ENCODE measurements at regions not wholly inside any gene's neighbourhood (a gene's known extent, or its start where the extent isn't known, plus 50 kb on each side); places are given as distances from the start of the nearest gene placed in this dataset.

DNA sequence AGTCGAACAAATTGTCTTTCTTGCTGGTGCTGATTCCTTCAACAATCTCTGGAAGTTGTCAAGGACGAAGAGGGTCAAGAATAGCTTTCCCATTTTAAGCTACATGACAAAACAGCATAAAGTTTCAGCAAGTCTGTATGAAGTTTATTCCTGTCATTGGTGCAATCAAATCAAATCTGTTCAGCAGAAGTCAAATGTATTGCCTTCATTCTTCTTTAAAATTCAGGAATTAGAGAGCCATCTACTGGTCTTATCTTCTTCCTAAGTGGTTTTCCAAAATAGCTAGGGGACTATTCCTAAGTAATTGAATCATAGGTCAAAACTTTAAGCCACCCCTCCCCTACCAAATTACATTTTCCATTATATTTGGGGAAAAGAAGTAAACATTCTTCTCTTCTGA is 990.2 kb downstream of the GALC start:
- Histone ChIP-seq H3F3A (replicated peaks; ENCODE audit: low read depth) (no peaks in the 10 kb centered on the region), H3K36me3 (ENCODE audit: insufficient read depth) (no peaks in the 10 kb centered on the region), H3K79me2 (replicated peaks; ENCODE audit: insufficient read depth) (no peaks in the 10 kb centered on the region), H3K27me3 (ENCODE audit: insufficient read depth) (no peaks in the 10 kb centered on the region), H3K4me3 (no peak overlapping the region), H3K4me1 (ENCODE audit: insufficient read depth) (no peaks in the 10 kb centered on the region), H3K27ac (ENCODE audit: low read depth) (no peak overlapping the region), H4K20me1 (replicated peaks; ENCODE audit: insufficient read depth) (no peaks in the 10 kb centered on the region), H3K9me2 (ENCODE audit: insufficient read depth) (no peaks in the 10 kb centered on the region), H3K4me2 (no peak overlapping the region), H2AFZ (no peak overlapping the region)
- no peak for ATAC-seq
- TF ChIP-seq JUNB (IDR thresholded peaks at IDR 0.05; ENCODE audit: unreplicated experiment) = no peak
- no peak for TF ChIP-seq EZH2phosphoT487 (IDR thresholded peaks at IDR 0.05; ENCODE audit: unreplicated experiment)
- TF ChIP-seq POLR2AphosphoS5 (IDR thresholded peaks at IDR 0.05; ENCODE audit: low read depth) = no peak
- TF ChIP-seq CREB1 (CRISPR knock-in tag; IDR thresholded peaks at IDR 0.05; ENCODE audit: low read depth) = no peak
- no peak for TF ChIP-seq STAT1 (IDR thresholded peaks at IDR 0.05; ENCODE audit: unreplicated experiment)
- TF ChIP-seq, protein P1, sequence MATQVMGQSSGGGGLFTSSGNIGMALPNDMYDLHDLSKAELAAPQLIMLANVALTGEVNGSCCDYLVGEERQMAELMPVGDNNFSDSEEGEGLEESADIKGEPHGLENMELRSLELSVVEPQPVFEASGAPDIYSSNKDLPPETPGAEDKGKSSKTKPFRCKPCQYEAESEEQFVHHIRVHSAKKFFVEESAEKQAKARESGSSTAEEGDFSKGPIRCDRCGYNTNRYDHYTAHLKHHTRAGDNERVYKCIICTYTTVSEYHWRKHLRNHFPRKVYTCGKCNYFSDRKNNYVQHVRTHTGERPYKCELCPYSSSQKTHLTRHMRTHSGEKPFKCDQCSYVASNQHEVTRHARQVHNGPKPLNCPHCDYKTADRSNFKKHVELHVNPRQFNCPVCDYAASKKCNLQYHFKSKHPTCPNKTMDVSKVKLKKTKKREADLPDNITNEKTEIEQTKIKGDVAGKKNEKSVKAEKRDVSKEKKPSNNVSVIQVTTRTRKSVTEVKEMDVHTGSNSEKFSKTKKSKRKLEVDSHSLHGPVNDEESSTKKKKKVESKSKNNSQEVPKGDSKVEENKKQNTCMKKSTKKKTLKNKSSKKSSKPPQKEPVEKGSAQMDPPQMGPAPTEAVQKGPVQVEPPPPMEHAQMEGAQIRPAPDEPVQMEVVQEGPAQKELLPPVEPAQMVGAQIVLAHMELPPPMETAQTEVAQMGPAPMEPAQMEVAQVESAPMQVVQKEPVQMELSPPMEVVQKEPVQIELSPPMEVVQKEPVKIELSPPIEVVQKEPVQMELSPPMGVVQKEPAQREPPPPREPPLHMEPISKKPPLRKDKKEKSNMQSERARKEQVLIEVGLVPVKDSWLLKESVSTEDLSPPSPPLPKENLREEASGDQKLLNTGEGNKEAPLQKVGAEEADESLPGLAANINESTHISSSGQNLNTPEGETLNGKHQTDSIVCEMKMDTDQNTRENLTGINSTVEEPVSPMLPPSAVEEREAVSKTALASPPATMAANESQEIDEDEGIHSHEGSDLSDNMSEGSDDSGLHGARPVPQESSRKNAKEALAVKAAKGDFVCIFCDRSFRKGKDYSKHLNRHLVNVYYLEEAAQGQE (IDR thresholded peaks at IDR 0.05; ENCODE audit: unreplicated experiment) = no peak
- TF ChIP-seq EZH2 (IDR thresholded peaks at IDR 0.05; ENCODE audit: low read depth, unreplicated experiment) = no peak
- no peak for TF ChIP-seq NANOG (IDR thresholded peaks at IDR 0.05; ENCODE audit: borderline replicate concordance)
- no peak for TF ChIP-seq ZNF114 (CRISPR knock-in tag; IDR thresholded peaks at IDR 0.05)
- TF ChIP-seq, protein P2, sequence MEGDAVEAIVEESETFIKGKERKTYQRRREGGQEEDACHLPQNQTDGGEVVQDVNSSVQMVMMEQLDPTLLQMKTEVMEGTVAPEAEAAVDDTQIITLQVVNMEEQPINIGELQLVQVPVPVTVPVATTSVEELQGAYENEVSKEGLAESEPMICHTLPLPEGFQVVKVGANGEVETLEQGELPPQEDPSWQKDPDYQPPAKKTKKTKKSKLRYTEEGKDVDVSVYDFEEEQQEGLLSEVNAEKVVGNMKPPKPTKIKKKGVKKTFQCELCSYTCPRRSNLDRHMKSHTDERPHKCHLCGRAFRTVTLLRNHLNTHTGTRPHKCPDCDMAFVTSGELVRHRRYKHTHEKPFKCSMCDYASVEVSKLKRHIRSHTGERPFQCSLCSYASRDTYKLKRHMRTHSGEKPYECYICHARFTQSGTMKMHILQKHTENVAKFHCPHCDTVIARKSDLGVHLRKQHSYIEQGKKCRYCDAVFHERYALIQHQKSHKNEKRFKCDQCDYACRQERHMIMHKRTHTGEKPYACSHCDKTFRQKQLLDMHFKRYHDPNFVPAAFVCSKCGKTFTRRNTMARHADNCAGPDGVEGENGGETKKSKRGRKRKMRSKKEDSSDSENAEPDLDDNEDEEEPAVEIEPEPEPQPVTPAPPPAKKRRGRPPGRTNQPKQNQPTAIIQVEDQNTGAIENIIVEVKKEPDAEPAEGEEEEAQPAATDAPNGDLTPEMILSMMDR (conservative IDR thresholded peaks at IDR 0.05; ENCODE audit: low read depth in 2 of 2) = no peak; a peak in 1 of 4 replicates
- TF ChIP-seq ZNF331 (CRISPR knock-in tag; IDR thresholded peaks at IDR 0.05; ENCODE audit: low read depth) = no peak
- TF ChIP-seq, protein P3, sequence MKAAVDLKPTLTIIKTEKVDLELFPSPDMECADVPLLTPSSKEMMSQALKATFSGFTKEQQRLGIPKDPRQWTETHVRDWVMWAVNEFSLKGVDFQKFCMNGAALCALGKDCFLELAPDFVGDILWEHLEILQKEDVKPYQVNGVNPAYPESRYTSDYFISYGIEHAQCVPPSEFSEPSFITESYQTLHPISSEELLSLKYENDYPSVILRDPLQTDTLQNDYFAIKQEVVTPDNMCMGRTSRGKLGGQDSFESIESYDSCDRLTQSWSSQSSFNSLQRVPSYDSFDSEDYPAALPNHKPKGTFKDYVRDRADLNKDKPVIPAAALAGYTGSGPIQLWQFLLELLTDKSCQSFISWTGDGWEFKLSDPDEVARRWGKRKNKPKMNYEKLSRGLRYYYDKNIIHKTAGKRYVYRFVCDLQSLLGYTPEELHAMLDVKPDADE (IDR thresholded peaks at IDR 0.05) = no peak
- TF ChIP-seq, protein P4, sequence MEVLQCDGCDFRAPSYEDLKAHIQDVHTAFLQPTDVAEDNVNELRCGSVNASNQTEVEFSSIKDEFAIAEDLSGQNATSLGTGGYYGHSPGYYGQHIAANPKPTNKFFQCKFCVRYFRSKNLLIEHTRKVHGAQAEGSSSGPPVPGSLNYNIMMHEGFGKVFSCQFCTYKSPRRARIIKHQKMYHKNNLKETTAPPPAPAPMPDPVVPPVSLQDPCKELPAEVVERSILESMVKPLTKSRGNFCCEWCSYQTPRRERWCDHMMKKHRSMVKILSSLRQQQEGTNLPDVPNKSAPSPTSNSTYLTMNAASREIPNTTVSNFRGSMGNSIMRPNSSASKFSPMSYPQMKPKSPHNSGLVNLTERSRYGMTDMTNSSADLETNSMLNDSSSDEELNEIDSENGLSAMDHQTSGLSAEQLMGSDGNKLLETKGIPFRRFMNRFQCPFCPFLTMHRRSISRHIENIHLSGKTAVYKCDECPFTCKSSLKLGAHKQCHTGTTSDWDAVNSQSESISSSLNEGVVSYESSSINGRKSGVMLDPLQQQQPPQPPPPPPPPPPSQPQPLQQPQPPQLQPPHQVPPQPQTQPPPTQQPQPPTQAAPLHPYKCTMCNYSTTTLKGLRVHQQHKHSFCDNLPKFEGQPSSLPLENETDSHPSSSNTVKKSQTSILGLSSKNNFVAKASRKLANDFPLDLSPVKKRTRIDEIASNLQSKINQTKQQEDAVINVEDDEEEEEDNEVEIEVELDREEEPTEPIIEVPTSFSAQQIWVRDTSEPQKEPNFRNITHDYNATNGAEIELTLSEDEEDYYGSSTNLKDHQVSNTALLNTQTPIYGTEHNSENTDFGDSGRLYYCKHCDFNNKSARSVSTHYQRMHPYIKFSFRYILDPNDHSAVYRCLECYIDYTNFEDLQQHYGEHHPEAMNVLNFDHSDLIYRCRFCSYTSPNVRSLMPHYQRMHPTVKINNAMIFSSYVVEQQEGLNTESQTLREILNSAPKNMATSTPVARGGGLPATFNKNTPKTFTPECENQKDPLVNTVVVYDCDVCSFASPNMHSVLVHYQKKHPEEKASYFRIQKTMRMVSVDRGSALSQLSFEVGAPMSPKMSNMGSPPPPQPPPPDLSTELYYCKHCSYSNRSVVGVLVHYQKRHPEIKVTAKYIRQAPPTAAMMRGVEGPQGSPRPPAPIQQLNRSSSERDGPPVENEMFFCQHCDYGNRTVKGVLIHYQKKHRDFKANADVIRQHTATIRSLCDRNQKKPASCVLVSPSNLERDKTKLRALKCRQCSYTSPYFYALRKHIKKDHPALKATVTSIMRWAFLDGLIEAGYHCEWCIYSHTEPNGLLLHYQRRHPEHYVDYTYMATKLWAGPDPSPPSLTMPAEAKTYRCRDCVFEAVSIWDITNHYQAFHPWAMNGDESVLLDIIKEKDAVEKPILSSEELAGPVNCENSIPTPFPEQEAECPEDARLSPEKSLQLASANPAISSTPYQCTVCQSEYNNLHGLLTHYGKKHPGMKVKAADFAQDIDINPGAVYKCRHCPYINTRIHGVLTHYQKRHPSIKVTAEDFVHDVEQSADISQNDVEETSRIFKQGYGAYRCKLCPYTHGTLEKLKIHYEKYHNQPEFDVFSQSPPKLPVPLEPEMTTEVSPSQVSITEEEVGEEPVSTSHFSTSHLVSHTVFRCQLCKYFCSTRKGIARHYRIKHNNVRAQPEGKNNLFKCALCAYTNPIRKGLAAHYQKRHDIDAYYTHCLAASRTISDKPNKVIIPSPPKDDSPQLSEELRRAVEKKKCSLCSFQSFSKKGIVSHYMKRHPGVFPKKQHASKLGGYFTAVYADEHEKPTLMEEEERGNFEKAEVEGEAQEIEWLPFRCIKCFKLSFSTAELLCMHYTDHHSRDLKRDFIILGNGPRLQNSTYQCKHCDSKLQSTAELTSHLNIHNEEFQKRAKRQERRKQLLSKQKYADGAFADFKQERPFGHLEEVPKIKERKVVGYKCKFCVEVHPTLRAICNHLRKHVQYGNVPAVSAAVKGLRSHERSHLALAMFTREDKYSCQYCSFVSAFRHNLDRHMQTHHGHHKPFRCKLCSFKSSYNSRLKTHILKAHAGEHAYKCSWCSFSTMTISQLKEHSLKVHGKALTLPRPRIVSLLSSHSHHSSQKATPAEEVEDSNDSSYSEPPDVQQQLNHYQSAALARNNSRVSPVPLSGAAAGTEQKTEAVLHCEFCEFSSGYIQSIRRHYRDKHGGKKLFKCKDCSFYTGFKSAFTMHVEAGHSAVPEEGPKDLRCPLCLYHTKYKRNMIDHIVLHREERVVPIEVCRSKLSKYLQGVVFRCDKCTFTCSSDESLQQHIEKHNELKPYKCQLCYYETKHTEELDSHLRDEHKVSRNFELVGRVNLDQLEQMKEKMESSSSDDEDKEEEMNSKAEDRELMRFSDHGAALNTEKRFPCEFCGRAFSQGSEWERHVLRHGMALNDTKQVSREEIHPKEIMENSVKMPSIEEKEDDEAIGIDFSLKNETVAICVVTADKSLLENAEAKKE (CRISPR knock-in tag; IDR thresholded peaks at IDR 0.05) = no peak
- DNase-seq (ENCODE audit: low spot score) = no peak
- no peaks in the 10 kb centered on the region for H3K4me1 Mint-ChIP-seq
- H3K9me3 Mint-ChIP-seq = peaks cover 6% of the 10 kb centered on the region; the same call in 1 of the 3 replicates
- no peak overlapping the region for H3K27ac Mint-ChIP-seq
- H3K27me3 Mint-ChIP-seq (ENCODE audit: insufficient read depth, low read depth, poor library complexity) = peaks cover 2% of the 10 kb centered on the region
- no peak overlapping the region for H3K4me3 Mint-ChIP-seq
- no peaks in the 10 kb centered on the region for H3K36me3 Mint-ChIP-seq (ENCODE audit: low read depth)

All from GM23338 (cell line).